GM12891 (cell line): ENCODE measurements at regions not wholly inside any gene's neighbourhood (a gene's known extent, or its start where the extent isn't known, plus 50 kb on each side); places are given as distances from the start of the nearest gene placed in this dataset.

Source experiments
- PAX5 ChIP-seq: IDR thresholded peaks from 2 replicates; pipeline ENCODE4 v1.6.1; 2011; ENCODE audit warnings: low read length, moderate library complexity, mild to moderate bottlenecking; ENCODE audit not compliant: insufficient read depth, severe bottlenecking
- POLR2A ChIP-seq: IDR thresholded peaks from 2 replicates; pipeline ENCODE4 v1.6.1; 2011; ENCODE audit warnings: low read depth, low read length, control low read depth
- POLR2AphosphoS5 ChIP-seq: IDR thresholded peaks from 2 replicates; pipeline ENCODE4 v1.6.1; 2011; ENCODE audit warnings: low read depth, low read length, control low read depth
- SPI1 ChIP-seq: IDR thresholded peaks from 2 replicates; pipeline ENCODE4 v1.6.1; 2011; ENCODE audit warnings: low read depth, low read length, control low read depth
- TAF1 ChIP-seq: IDR thresholded peaks from 2 replicates; pipeline ENCODE4 v1.6.1; 2011; ENCODE audit warnings: low read depth, low read length, control low read depth

- TF ChIP-seq POLR2A: no peak
- TF ChIP-seq SPI1: no peak
- no peak for TF ChIP-seq POLR2AphosphoS5
- TF ChIP-seq TAF1: no peak
- no peak for TF ChIP-seq PAX5
Measured at GRCh38 chr17:56681561-56682266, 88.2 kb downstream of the NOG start.
